ENCODE measurements at regions not wholly inside any gene's neighbourhood (a gene's known extent, or its start where the extent isn't known, plus 50 kb on each side); places are given as distances from the start of the nearest gene placed in this dataset.

DNA sequence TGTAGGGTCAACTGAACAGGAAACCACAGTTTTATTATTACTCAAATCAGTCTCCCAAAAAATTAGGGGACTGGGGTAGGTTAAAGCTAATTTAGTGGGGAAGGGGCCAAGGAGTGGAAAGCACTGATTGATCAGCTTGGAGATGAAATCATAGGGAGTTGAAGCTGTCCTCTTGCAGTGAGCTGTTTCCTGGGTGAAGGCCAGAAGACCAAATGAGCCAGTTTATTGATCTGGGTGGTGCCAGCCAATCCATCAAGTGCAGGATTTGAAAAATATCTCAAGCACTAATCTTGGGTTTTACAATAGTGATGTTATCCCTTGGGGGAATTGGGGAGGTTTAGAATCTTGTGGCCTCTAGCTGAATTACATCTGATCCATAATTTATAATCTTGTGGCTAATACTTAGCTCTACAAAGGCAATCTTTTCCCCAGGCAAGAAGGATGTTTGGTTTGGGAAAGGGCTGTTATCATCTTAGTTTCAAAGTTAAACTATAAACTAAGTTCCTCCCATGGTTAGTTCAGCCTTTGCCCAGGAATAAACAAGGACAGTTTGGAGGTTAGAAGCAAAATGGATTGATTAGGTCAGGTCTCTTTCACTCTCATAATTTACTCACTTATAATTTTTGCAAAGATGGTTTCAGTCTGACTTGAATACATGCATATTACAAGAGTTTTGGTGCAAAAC is 773.5 kb downstream of the XPNPEP1 start:
- DNase-seq (no peak), ATAC-seq (ENCODE audit: low read depth) (no peak)
- H4K91ac ChIP-seq (ENCODE audit: insufficient read depth, low read depth, low read length): no peak overlapping the region
- no peak overlapping the region for H2AK9ac ChIP-seq (replicated peaks; ENCODE audit: low read depth, low read length, poor library complexity)
- H2AFZ ChIP-seq (replicated peaks; ENCODE audit: low read length, poor library complexity): no peak overlapping the region
- H3K4me2 ChIP-seq (ENCODE audit: low read depth, low read length): no peak overlapping the region
- H2BK5ac ChIP-seq (ENCODE audit: low read depth, low read length, poor library complexity, severe bottlenecking): no peak overlapping the region
- no peak overlapping the region for H3K27ac ChIP-seq (ENCODE audit: insufficient read depth, low read length)
- no peak overlapping the region for H3K9ac ChIP-seq (ENCODE audit: low read depth, low read length)
- no peaks in the 10 kb centered on the region for H3K79me1 ChIP-seq (ENCODE audit: low read depth in 1 of 2, low read length in 2 of 2)
- ChIA-PET CTCF (no interaction called here), POLR2A (ENCODE audit: unreplicated experiment) (no interaction called here)
- H3K18ac ChIP-seq (ENCODE audit: low read depth, low read length): no peak overlapping the region
- intact Hi-C loops (cut with micrococcal nuclease): no loop called here
- no peaks in the 10 kb centered on the region for H3K36me3 ChIP-seq (ENCODE audit: control insufficient read depth, insufficient read depth, low read length)
- no peaks in the 10 kb centered on the region for H4K20me1 ChIP-seq (ENCODE audit: insufficient read depth, low read length)
- H3K4me3 ChIP-seq (ENCODE audit: insufficient read depth, low read depth, low read length): no peak overlapping the region
- in situ Hi-C loops (cut with MboI; ENCODE audit: low sequenced_read_pairs): no loop called here
- no peak overlapping the region for H3K23ac ChIP-seq (ENCODE audit: low read depth, low read length)
- H2BK120ac ChIP-seq (ENCODE audit: low read depth, low read length): no peak overlapping the region
- no peaks in the 10 kb centered on the region for H3K27me3 ChIP-seq (ENCODE audit: control insufficient read depth, insufficient read depth, low read length)
- no peak overlapping the region for H3K56ac ChIP-seq (ENCODE audit: extremely low read depth, insufficient read depth, low read length)
- no peak overlapping the region for H4K8ac ChIP-seq (ENCODE audit: low read depth in 2 of 2, low read length in 2 of 2)
- H3K9me3 ChIP-seq (ENCODE audit: control insufficient read depth, insufficient read depth, low read length): peaks cover 3% of the 10 kb centered on the region; the same call in 1 of the 2 replicates
- H2BK20ac ChIP-seq (ENCODE audit: low read depth, low read length): no peak overlapping the region
- no peak overlapping the region for H2BK15ac ChIP-seq (ENCODE audit: low read depth, low read length)
- TF ChIP-seq RCOR1 (IDR thresholded peaks at IDR 0.05; ENCODE audit: insufficient replicate concordance, low read length) (no peak), POLR2A (IDR thresholded peaks at IDR 0.05; ENCODE audit: low read depth, low read length) (no peak), FOS (IDR thresholded peaks at IDR 0.05; ENCODE audit: low read depth, low read length) (no peak), CHD1 (IDR thresholded peaks at IDR 0.05; ENCODE audit: low read depth, low read length) (no peak), MAZ (IDR thresholded peaks at IDR 0.05; ENCODE audit: borderline replicate concordance, low read depth, low read length) (no peak), CEBPB (IDR thresholded peaks at IDR 0.05; ENCODE audit: low read depth, low read length) (no peak)
- TF ChIP-seq, protein P1, sequence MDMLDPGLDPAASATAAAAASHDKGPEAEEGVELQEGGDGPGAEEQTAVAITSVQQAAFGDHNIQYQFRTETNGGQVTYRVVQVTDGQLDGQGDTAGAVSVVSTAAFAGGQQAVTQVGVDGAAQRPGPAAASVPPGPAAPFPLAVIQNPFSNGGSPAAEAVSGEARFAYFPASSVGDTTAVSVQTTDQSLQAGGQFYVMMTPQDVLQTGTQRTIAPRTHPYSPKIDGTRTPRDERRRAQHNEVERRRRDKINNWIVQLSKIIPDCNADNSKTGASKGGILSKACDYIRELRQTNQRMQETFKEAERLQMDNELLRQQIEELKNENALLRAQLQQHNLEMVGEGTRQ (IDR thresholded peaks at IDR 0.05; ENCODE audit: low read depth, low read length): no peak
- TF ChIP-seq, protein P2, sequence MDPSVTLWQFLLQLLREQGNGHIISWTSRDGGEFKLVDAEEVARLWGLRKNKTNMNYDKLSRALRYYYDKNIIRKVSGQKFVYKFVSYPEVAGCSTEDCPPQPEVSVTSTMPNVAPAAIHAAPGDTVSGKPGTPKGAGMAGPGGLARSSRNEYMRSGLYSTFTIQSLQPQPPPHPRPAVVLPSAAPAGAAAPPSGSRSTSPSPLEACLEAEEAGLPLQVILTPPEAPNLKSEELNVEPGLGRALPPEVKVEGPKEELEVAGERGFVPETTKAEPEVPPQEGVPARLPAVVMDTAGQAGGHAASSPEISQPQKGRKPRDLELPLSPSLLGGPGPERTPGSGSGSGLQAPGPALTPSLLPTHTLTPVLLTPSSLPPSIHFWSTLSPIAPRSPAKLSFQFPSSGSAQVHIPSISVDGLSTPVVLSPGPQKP (IDR thresholded peaks at IDR 0.05; ENCODE audit: borderline replicate concordance, low read depth, low read length): no peak
- TF ChIP-seq, protein P3, sequence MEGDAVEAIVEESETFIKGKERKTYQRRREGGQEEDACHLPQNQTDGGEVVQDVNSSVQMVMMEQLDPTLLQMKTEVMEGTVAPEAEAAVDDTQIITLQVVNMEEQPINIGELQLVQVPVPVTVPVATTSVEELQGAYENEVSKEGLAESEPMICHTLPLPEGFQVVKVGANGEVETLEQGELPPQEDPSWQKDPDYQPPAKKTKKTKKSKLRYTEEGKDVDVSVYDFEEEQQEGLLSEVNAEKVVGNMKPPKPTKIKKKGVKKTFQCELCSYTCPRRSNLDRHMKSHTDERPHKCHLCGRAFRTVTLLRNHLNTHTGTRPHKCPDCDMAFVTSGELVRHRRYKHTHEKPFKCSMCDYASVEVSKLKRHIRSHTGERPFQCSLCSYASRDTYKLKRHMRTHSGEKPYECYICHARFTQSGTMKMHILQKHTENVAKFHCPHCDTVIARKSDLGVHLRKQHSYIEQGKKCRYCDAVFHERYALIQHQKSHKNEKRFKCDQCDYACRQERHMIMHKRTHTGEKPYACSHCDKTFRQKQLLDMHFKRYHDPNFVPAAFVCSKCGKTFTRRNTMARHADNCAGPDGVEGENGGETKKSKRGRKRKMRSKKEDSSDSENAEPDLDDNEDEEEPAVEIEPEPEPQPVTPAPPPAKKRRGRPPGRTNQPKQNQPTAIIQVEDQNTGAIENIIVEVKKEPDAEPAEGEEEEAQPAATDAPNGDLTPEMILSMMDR (conservative IDR thresholded peaks at IDR 0.05; ENCODE audit: low read depth, low read length): no peak
- dilution Hi-C loops (cut with HindIII; ENCODE audit: low sequenced_read_pairs, unreplicated experiment): no loop called here
- H3K14ac ChIP-seq (replicated peaks; ENCODE audit: low read depth, low read length): no peak overlapping the region
- H3K9me1 ChIP-seq (ENCODE audit: insufficient read depth, low read length): no peaks in the 10 kb centered on the region
- BruUV-seq (replicated peaks): no TSS peak
- H2AK5ac ChIP-seq (ENCODE audit: low read depth, low read length): no peak overlapping the region
- no peak overlapping the region for H3K4ac ChIP-seq (ENCODE audit: low read depth, low read length)
- no peak overlapping the region for H4K5ac ChIP-seq (ENCODE audit: low read depth, low read length)
- H3K4me1 ChIP-seq (ENCODE audit: control insufficient read depth, insufficient read depth, low read length): no peaks in the 10 kb centered on the region

All from IMR-90 (cell line).